NCI-H748 (cell line): ENCODE measurements at regions not wholly inside any gene's neighbourhood (a gene's known extent, or its start where the extent isn't known, plus 50 kb on each side); places are given as distances from the start of the nearest gene placed in this dataset.
"Not testable (repeated sequence)": the region's sequence is repeated elsewhere in the genome, so short reads cannot be mapped to it uniquely, and the experiment has no call there.

ENCODE experiments used
- DNase-seq: peaks from one replicate; lab custom pipeline; 2025; ENCODE audit not compliant: unreplicated experiment; lab: John Stamatoyannopoulos, UW

GRCh38 chr10:125605167-125605566, 77.8 kb downstream of the TEX36 start:
- DNase-seq, result no peak

GRCh38 chr10:125602825-125603224, 80.1 kb downstream of the TEX36 start:
- no peak for DNase-seq

- DNase-seq, result no peak
Observed at GRCh38 chr10:125599194-125599593, 83.8 kb downstream of the TEX36 start.

- DNase-seq, result no peak
Observed at GRCh38 chr10:125595911-125596310, 87.1 kb downstream of the TEX36 start.

- DNase-seq, result no peak
Observed at GRCh38 chr10:125593644-125594043, 89.3 kb downstream of the TEX36 start.

- DNase-seq, result no peak
Observed at GRCh38 chr10:125592897-125593296, 90.1 kb downstream of the TEX36 start.

- DNase-seq, result no peak
Observed at GRCh38 chr10:125591886-125592285, 91.1 kb downstream of the TEX36 start.

- not testable (repeated sequence) for DNase-seq
Observed at GRCh38 chr10:125588738-125589137, 94.2 kb downstream of the TEX36 start.

GRCh38 chr10:125584954-125585353, 98.0 kb downstream of the TEX36 start:
- DNase-seq, result no peak

- DNase-seq, result no peak
Observed at GRCh38 chr10:125578658-125579315, 104.2 kb downstream of the TEX36 start.

GRCh38 chr10:125575843-125576242, 107.1 kb downstream of the TEX36 start:
- no peak for DNase-seq

- DNase-seq, result no peak
Observed at GRCh38 chr10:125568156-125568555, 114.8 kb downstream of the TEX36 start.

- no peak for DNase-seq
Observed at GRCh38 chr10:125567529-125567928, 115.4 kb downstream of the TEX36 start.

- no peak for DNase-seq
Observed at GRCh38 chr10:125565046-125565445, 117.9 kb downstream of the TEX36 start.

- DNase-seq, result no peak
Observed at GRCh38 chr10:125564570-125564969, 118.4 kb downstream of the TEX36 start.

GRCh38 chr10:125562737-125563136, 120.2 kb downstream of the TEX36 start:
- DNase-seq, result no peak

- DNase-seq, result no peak
Observed at GRCh38 chr10:125560947-125561346, 122.0 kb downstream of the TEX36 start.

GRCh38 chr10:125559210-125559609, 123.8 kb downstream of the TEX36 start:
- DNase-seq, result no peak

GRCh38 chr10:125557801-125558505, 125.0 kb downstream of the TEX36 start:
- DNase-seq, result no peak

- DNase-seq, result no peak
Observed at GRCh38 chr10:125557311-125557710, 125.7 kb downstream of the TEX36 start.

GRCh38 chr10:125556882-125557281, 126.1 kb downstream of the TEX36 start:
- DNase-seq, result no peak

GRCh38 chr10:125555743-125556142, 127.2 kb downstream of the TEX36 start:
- no peak for DNase-seq

- DNase-seq, result no peak
Observed at GRCh38 chr10:125555267-125555666, 127.7 kb downstream of the TEX36 start.
